ENCODE measurements at regions not wholly inside any gene's neighbourhood (a gene's known extent, or its start where the extent isn't known, plus 50 kb on each side); places are given as distances from the start of the nearest gene placed in this dataset.

GRCh38 chr5:90071656-90072055, 337.9 kb downstream of the CETN3 start:
- no peak overlapping the region for H4K91ac ChIP-seq (replicated peaks; ENCODE audit: insufficient read length, low read length)
- no peak overlapping the region for H3K14ac ChIP-seq (ENCODE audit: insufficient read length)
- H3K27ac ChIP-seq (ENCODE audit: low read depth, low read length) = no peak overlapping the region
- H4K5ac ChIP-seq (ENCODE audit: insufficient read length, low read depth, low read length) = no peak overlapping the region
- no peak overlapping the region for H4K8ac ChIP-seq (ENCODE audit: extremely low read depth, insufficient read depth, low read length)
- H3K9ac ChIP-seq (replicated peaks in 1 of 4; ENCODE audit: extremely low read depth in 1 of 4, low read depth in 3 of 4, low read length in 3 of 4) = no peak overlapping the region; a peak in 2 of 7 replicates
- ChIA-PET CTCF (ENCODE audit: partially characterized antibody) (no interaction called here), POLR2A (ENCODE audit: partially characterized antibody) (no interaction called here)
- H3K9me3 ChIP-seq (ENCODE audit: insufficient read depth in 2 of 2, low read depth in 1 of 2, low read length in 1 of 2) = peaks cover 0 to 2% of the 10 kb centered on the region in 2 experiments; a peak in 1 of 4 replicates
- H3K4me3 ChIP-seq (ENCODE audit: extremely low read depth in 1 of 4, insufficient read depth in 2 of 4, low read depth in 3 of 4, low read length in 4 of 4) = no peak overlapping the region
- no peaks in the 10 kb centered on the region for H4K20me1 ChIP-seq (replicated peaks in 1 of 2; ENCODE audit: control insufficient read depth in 1 of 2, insufficient read depth in 2 of 2, low read length in 2 of 2)
- no peak for FAIRE-seq
- no peak overlapping the region for H2AK5ac ChIP-seq (ENCODE audit: low read depth, low read length)
- H3K27me3 ChIP-seq (replicated peaks in 1 of 4; ENCODE audit: control insufficient read depth in 3 of 4, extremely low read depth in 1 of 4, insufficient read depth in 3 of 4, low read length in 3 of 4) = no peaks in the 10 kb centered on the region
- H3K18ac ChIP-seq (ENCODE audit: extremely low read depth, low read length) = no peak overlapping the region
- H2BK5ac ChIP-seq (ENCODE audit: low read depth, low read length) = no peak overlapping the region
- H3K23ac ChIP-seq (ENCODE audit: insufficient read length) = no peak overlapping the region
- no peak overlapping the region for H2BK12ac ChIP-seq (ENCODE audit: low read depth, low read length)
- DNase-seq (ENCODE audit: low read depth in 1 of 2, low spot score in 2 of 2) = no peak
- no peak overlapping the region for H2BK20ac ChIP-seq (ENCODE audit: low read length)
- no peak overlapping the region for H2AFZ ChIP-seq (ENCODE audit: low read length)
- WGBS, 2 experiments (ENCODE audit: extremely low coverage in 1 of 2, insufficient coverage in 1 of 2, insufficient read length in 1 of 2, insufficient replicate concordance in 2 of 2, low coverage in 1 of 2, low lambda C conversion rate in 2 of 2, missing lambda C conversion rate in 1 of 2) = 85% methylated on average over 2 of the region's 2 CpGs; no CpG with 5 or more reads in 1 of the 2 experiments
- no peaks in the 10 kb centered on the region for H3K36me3 ChIP-seq (ENCODE audit: control insufficient read depth in 2 of 4, insufficient read depth in 4 of 4, low read length in 3 of 4)
- no peaks in the 10 kb centered on the region for H3K79me1 ChIP-seq (ENCODE audit: low read depth, low read length)
- H3K56ac ChIP-seq (replicated peaks; ENCODE audit: insufficient read length, low read depth, low read length) = no peak overlapping the region
- TF ChIP-seq NANOG (IDR thresholded peaks at IDR 0.05; ENCODE audit: insufficient read depth, low read depth, low read length, poor library complexity, severe bottlenecking) = no peak
- no peak for TF ChIP-seq POU5F1 (IDR thresholded peaks at IDR 0.05; ENCODE audit: low read depth, low read length)
- TF ChIP-seq POLR2AphosphoS5 (IDR thresholded peaks at IDR 0.05; ENCODE audit: low read depth, low read length) = no peak
- TF ChIP-seq E2F6 (IDR thresholded peaks at IDR 0.05) = no peak
- no peak for TF ChIP-seq SIX5 (IDR thresholded peaks at IDR 0.05; ENCODE audit: low read depth, low read length)
- TF ChIP-seq TCF12 (IDR thresholded peaks at IDR 0.05; ENCODE audit: low read depth, low read length) = no peak
- no peak for TF ChIP-seq CBX8 (IDR thresholded peaks at IDR 0.05; ENCODE audit: borderline replicate concordance, low read depth, low read length)
- no peak for TF ChIP-seq FOSL1 (IDR thresholded peaks at IDR 0.05; ENCODE audit: insufficient read depth, low read depth, low read length)
- no peak overlapping the region for H3K4ac ChIP-seq (replicated peaks; ENCODE audit: insufficient read length, low read depth, low read length)
- no peak overlapping the region for H3K4me2 ChIP-seq (ENCODE audit: insufficient read depth in 1 of 2, low read depth in 2 of 2, low read length in 2 of 2)
- no peaks in the 10 kb centered on the region for H3K79me2 ChIP-seq (ENCODE audit: control insufficient read depth in 1 of 2, insufficient read depth in 2 of 2, low read length in 2 of 2)
- no peak overlapping the region for H2BK120ac ChIP-seq (replicated peaks; ENCODE audit: low read depth, low read length)
- no peaks in the 10 kb centered on the region for H3K23me2 ChIP-seq (ENCODE audit: low read depth, low read length)
- no peaks in the 10 kb centered on the region for H3K4me1 ChIP-seq (replicated peaks in 1 of 4; ENCODE audit: control insufficient read depth in 3 of 4, insufficient read depth in 4 of 4, low read length in 3 of 4)
- H2BK15ac ChIP-seq (ENCODE audit: low read length) = no peak overlapping the region
